Fibroblast of mammary gland (primary cell): ENCODE measurements at regions not wholly inside any gene's neighbourhood (a gene's known extent, or its start where the extent isn't known, plus 50 kb on each side); places are given as distances from the start of the nearest gene placed in this dataset.
A peak's percentile ranks its signal among the peaks of the same experiment; 100 is the strongest.
"Not testable (repeated sequence)": the region's sequence is repeated elsewhere in the genome, so short reads cannot be mapped to it uniquely, and the experiment has no call there.

Experiments
- DNase-seq: peaks from one replicate; pipeline ENCODE4 v3.0.0-alpha.2; 2010; ENCODE audit warnings: low read depth
- H3K4me3 ChIP-seq: 2 replicates; pipeline ENCODE4 v1.5.1; 2011; ENCODE audit warnings: low read depth, mild to moderate bottlenecking, low read length, moderate library complexity; ENCODE audit not compliant: control insufficient read depth
- CTCF ChIP-seq: conservative IDR thresholded peaks from 2 replicates; pipeline ENCODE4 v1.5.1; 2011; ENCODE audit warnings: low read depth, low read length, inconsistent platforms; ENCODE audit not compliant: control insufficient read depth, insufficient read depth

GRCh38 chr2:66198873-66199272 is 236.1 kb upstream of the MEIS1 start:
- no peak for DNase-seq
- TF ChIP-seq CTCF: no peak
- no peak overlapping the region for H3K4me3 ChIP-seq

GRCh38 chr2:66192888-66193287 is 242.0 kb upstream of the MEIS1 start:
- H3K4me3 ChIP-seq: no peak overlapping the region
- DNase-seq: no peak
- no peak for TF ChIP-seq CTCF

- H3K4me3 ChIP-seq: no peak overlapping the region
- DNase-seq: no peak
- no peak for TF ChIP-seq CTCF
Measured at GRCh38 chr2:66191311-66191710, 243.6 kb upstream of the MEIS1 start.

- DNase-seq: peak; percentile 64
Measured at GRCh38 chr2:66189553-66189952, 245.4 kb upstream of the MEIS1 start.

GRCh38 chr2:66186537-66186936 is 248.4 kb upstream of the MEIS1 start:
- no peak for TF ChIP-seq CTCF
- H3K4me3 ChIP-seq: no peak overlapping the region
- no peak for DNase-seq

More at GRCh38 chr2:66189553-66189952, 245.4 kb upstream of the MEIS1 start:
- no peak for TF ChIP-seq CTCF
- no peak overlapping the region for H3K4me3 ChIP-seq

- no peak for DNase-seq
- no peak for TF ChIP-seq CTCF
Measured at GRCh38 chr2:66185497-66186054, 249.3 kb upstream of the MEIS1 start.

GRCh38 chr2:66177128-66177796 is 257.7 kb upstream of the MEIS1 start:
- DNase-seq, H3K4me3 ChIP-seq: not testable (repeated sequence)

More at GRCh38 chr2:66185497-66186054, 249.3 kb upstream of the MEIS1 start:
- H3K4me3 ChIP-seq: no peak overlapping the region
